ENCODE measurements at regions not wholly inside any gene's neighbourhood (a gene's known extent, or its start where the extent isn't known, plus 50 kb on each side); places are given as distances from the start of the nearest gene placed in this dataset.

GRCh38 chr3:15952543-15953175, 154.9 kb upstream of the ANKRD28 start:
- DNase-seq: no peak

- DNase-seq: no peak
These were observed 156.1 kb upstream of the ANKRD28 start for GRCh38 chr3:15953841-15954240.

GRCh38 chr3:15955968-15956367, 158.2 kb upstream of the ANKRD28 start:
- DNase-seq: no peak

GRCh38 chr3:15958692-15959433, 161.1 kb upstream of the ANKRD28 start:
- DNase-seq: no peak

- no peak for DNase-seq
These were observed 161.6 kb upstream of the ANKRD28 start for GRCh38 chr3:15959434-15959811.

- no peak for DNase-seq
These were observed 167.0 kb upstream of the ANKRD28 start for GRCh38 chr3:15964605-15965442.

GRCh38 chr3:15967577-15967976, 169.8 kb upstream of the ANKRD28 start:
- no peak for DNase-seq

GRCh38 chr3:15969874-15970640, 172.3 kb upstream of the ANKRD28 start:
- DNase-seq: no peak

- DNase-seq: no peak
These were observed 175.6 kb upstream of the ANKRD28 start for GRCh38 chr3:15973414-15973813.

- DNase-seq: no peak
These were observed 176.2 kb upstream of the ANKRD28 start for GRCh38 chr3:15973940-15974339.

- DNase-seq: no peak
These were observed 176.9 kb upstream of the ANKRD28 start for GRCh38 chr3:15974647-15975046.

- no peak for DNase-seq
These were observed 178.7 kb upstream of the ANKRD28 start for GRCh38 chr3:15976524-15976923.

- no peak for DNase-seq
These were observed 179.3 kb upstream of the ANKRD28 start for GRCh38 chr3:15977090-15977489.

- no peak for DNase-seq
These were observed 179.9 kb upstream of the ANKRD28 start for GRCh38 chr3:15977598-15978232.

- DNase-seq: no peak
These were observed 181.0 kb upstream of the ANKRD28 start for GRCh38 chr3:15978801-15979200.

- peak; percentile 27 for DNase-seq
These were observed 181.7 kb upstream of the ANKRD28 start for GRCh38 chr3:15979495-15979894.

- no peak for DNase-seq
These were observed 182.1 kb upstream of the ANKRD28 start for GRCh38 chr3:15979900-15980299.

GRCh38 chr3:15982243-15982642, 184.5 kb upstream of the ANKRD28 start:
- DNase-seq: no peak

- no peak for DNase-seq
These were observed 185.0 kb upstream of the ANKRD28 start for GRCh38 chr3:15982667-15983196.

GRCh38 chr3:15983232-15983631, 185.5 kb upstream of the ANKRD28 start:
- DNase-seq: no peak

GRCh38 chr3:15983693-15984092, 185.9 kb upstream of the ANKRD28 start:
- DNase-seq: no peak

GRCh38 chr3:15989419-15989818, 185.1 kb upstream of the GALNT15 start:
- peak; percentile 1 for DNase-seq
